Muscle layer of duodenum (tissue), 2 donors: ENCODE measurements at regions not wholly inside any gene's neighbourhood (a gene's known extent, or its start where the extent isn't known, plus 50 kb on each side); places are given as distances from the start of the nearest gene placed in this dataset.

Source experiments
- H3K27ac ChIP-seq: one replicate; pipeline ENCODE4 v1.7.0; 2013; ENCODE audit warnings: mild to moderate bottlenecking, low read length
- H3K27me3 ChIP-seq: one replicate; pipeline ENCODE4 v1.7.0; 2013; ENCODE audit warnings: low read depth, mild to moderate bottlenecking, control low read depth, low read length
- H3K36me3 ChIP-seq, 2 donors: one replicate each; pipeline ENCODE4 v1.7.0; 2013; ENCODE audit warnings: low read length in 2 of 2, control low read depth in 1 of 2, mild to moderate bottlenecking in 1 of 2; ENCODE audit not compliant: insufficient read depth in 2 of 2, control insufficient read depth in 1 of 2
- H3K4me1 ChIP-seq, 2 donors: one replicate each; pipeline ENCODE4 v1.7.0; 2013; ENCODE audit warnings: low read length in 2 of 2, mild to moderate bottlenecking in 2 of 2, control low read depth in 1 of 2, moderate library complexity in 1 of 2; ENCODE audit not compliant: insufficient read depth in 2 of 2, control insufficient read depth in 1 of 2
- H3K4me3 ChIP-seq, 2 donors: one replicate each; pipeline ENCODE4 v1.7.0; 2013; ENCODE audit warnings: low read length in 2 of 2, low read depth in 1 of 2, mild to moderate bottlenecking in 1 of 2
- H3K9me3 ChIP-seq, 2 donors: one replicate each; pipeline ENCODE4 v1.7.0; 2013; ENCODE audit warnings: low read length in 2 of 2, control low read depth in 1 of 2, mild to moderate bottlenecking in 1 of 2; ENCODE audit not compliant: control insufficient read depth in 1 of 2
- donor health status: healthy.

- H3K27ac ChIP-seq, result no peak overlapping the region
- H3K9me3 ChIP-seq, result no peaks in the 10 kb centered on the region
- no peaks in the 10 kb centered on the region for H3K36me3 ChIP-seq
- H3K4me3 ChIP-seq, result no peak overlapping the region
- no peaks in the 10 kb centered on the region for H3K4me1 ChIP-seq
- no peaks in the 10 kb centered on the region for H3K27me3 ChIP-seq
Measured at GRCh38 chr6:3640868-3641267, 110.6 kb downstream of the PXDC1 start.

- Histone ChIP-seq H3K27me3 (no peaks in the 10 kb centered on the region), H3K9me3 (no peaks in the 10 kb centered on the region), H3K4me1 (no peaks in the 10 kb centered on the region), H3K36me3 (no peaks in the 10 kb centered on the region), H3K4me3 (no peak overlapping the region), H3K27ac (no peak overlapping the region)
Measured at GRCh38 chr6:3638662-3639061, 112.9 kb downstream of the PXDC1 start.

- no peak overlapping the region for H3K27ac ChIP-seq
- H3K27me3 ChIP-seq, result no peaks in the 10 kb centered on the region
- no peak overlapping the region for H3K4me3 ChIP-seq
- H3K9me3 ChIP-seq, result no peaks in the 10 kb centered on the region
- no peaks in the 10 kb centered on the region for H3K4me1 ChIP-seq
- H3K36me3 ChIP-seq, result no peaks in the 10 kb centered on the region
Measured at GRCh38 chr6:3636060-3636459, 115.5 kb downstream of the PXDC1 start.

GRCh38 chr6:3635482-3635881, 116.0 kb downstream of the PXDC1 start:
- H3K4me3 ChIP-seq, result no peak overlapping the region
- H3K27ac ChIP-seq, result no peak overlapping the region
- no peaks in the 10 kb centered on the region for H3K4me1 ChIP-seq
- no peaks in the 10 kb centered on the region for H3K36me3 ChIP-seq
- no peaks in the 10 kb centered on the region for H3K27me3 ChIP-seq
- H3K9me3 ChIP-seq, result no peaks in the 10 kb centered on the region

- Histone ChIP-seq H3K27ac (no peak overlapping the region), H3K36me3 (no peaks in the 10 kb centered on the region), H3K4me3 (no peak overlapping the region), H3K27me3 (no peaks in the 10 kb centered on the region), H3K9me3 (no peaks in the 10 kb centered on the region), H3K4me1 (no peaks in the 10 kb centered on the region)
Measured at GRCh38 chr6:3634280-3634816, 117.2 kb downstream of the PXDC1 start.

GRCh38 chr6:3633711-3634110, 117.8 kb downstream of the PXDC1 start:
- H3K27me3 ChIP-seq, result no peaks in the 10 kb centered on the region
- no peaks in the 10 kb centered on the region for H3K9me3 ChIP-seq
- H3K36me3 ChIP-seq, result no peaks in the 10 kb centered on the region
- no peak overlapping the region for H3K4me3 ChIP-seq
- no peak overlapping the region for H3K27ac ChIP-seq
- peaks cover 0 to under 1% of the 10 kb centered on the region in 2 donors for H3K4me1 ChIP-seq

- no peaks in the 10 kb centered on the region for H3K27me3 ChIP-seq
- no peaks in the 10 kb centered on the region for H3K36me3 ChIP-seq
- no peaks in the 10 kb centered on the region for H3K9me3 ChIP-seq
- no peak overlapping the region for H3K27ac ChIP-seq
- H3K4me1 ChIP-seq, result peaks cover 7 to 10% of the 10 kb centered on the region in 2 donors
- no peak overlapping the region for H3K4me3 ChIP-seq
Measured at GRCh38 chr6:3631877-3632276, 119.6 kb downstream of the PXDC1 start.

- Histone ChIP-seq H3K27me3 (no peaks in the 10 kb centered on the region), H3K4me3 (no peak overlapping the region), H3K27ac (no peak overlapping the region), H3K9me3 (no peaks in the 10 kb centered on the region), H3K4me1 (peaks cover 7 to 10% of the 10 kb centered on the region in 2 donors), H3K36me3 (no peaks in the 10 kb centered on the region)
Measured at GRCh38 chr6:3631186-3631585, 120.3 kb downstream of the PXDC1 start.

- no peak overlapping the region for H3K27ac ChIP-seq
- no peaks in the 10 kb centered on the region for H3K36me3 ChIP-seq
- H3K9me3 ChIP-seq, result no peaks in the 10 kb centered on the region
- peaks cover 7 to 10% of the 10 kb centered on the region in 2 donors for H3K4me1 ChIP-seq
- no peaks in the 10 kb centered on the region for H3K27me3 ChIP-seq
- no peak overlapping the region for H3K4me3 ChIP-seq
Measured at GRCh38 chr6:3630258-3630835, 121.2 kb downstream of the PXDC1 start.

- Histone ChIP-seq H3K9me3 (no peaks in the 10 kb centered on the region), H3K4me1 (peaks cover 7 to 10% of the 10 kb centered on the region in 2 donors), H3K27me3 (no peaks in the 10 kb centered on the region), H3K4me3 (no peak overlapping the region), H3K36me3 (no peaks in the 10 kb centered on the region), H3K27ac (no peak overlapping the region)
Measured at GRCh38 chr6:3627956-3628835, 123.3 kb downstream of the PXDC1 start.

GRCh38 chr6:3627501-3627900, 124.0 kb downstream of the PXDC1 start:
- H3K4me1 ChIP-seq, result peaks cover 7 to 10% of the 10 kb centered on the region in 2 donors
- no peaks in the 10 kb centered on the region for H3K27me3 ChIP-seq
- H3K9me3 ChIP-seq, result no peaks in the 10 kb centered on the region
- H3K27ac ChIP-seq, result no peak overlapping the region
- H3K4me3 ChIP-seq, result no peak overlapping the region
- H3K36me3 ChIP-seq, result no peaks in the 10 kb centered on the region
